WTC11 (cell line): ENCODE measurements at regions not wholly inside any gene's neighbourhood (a gene's known extent, or its start where the extent isn't known, plus 50 kb on each side); places are given as distances from the start of the nearest gene placed in this dataset.

ENCODE experiments used
- CTCF ChIP-seq: fragments of 200-600 bp; IDR thresholded peaks from 2 replicates; pipeline ENCODE4 v1.8.0; 2022; ENCODE audit warnings: antibody characterized with exemption
- HMGXB4 ChIP-seq: sonication (generic); formaldehyde crosslinking; IDR thresholded peaks from 2 replicates; pipeline ENCODE4 v1.8.1; 2023; ENCODE audit warnings: mild to moderate bottlenecking, moderate library complexity, missing genetic modification reagents
- SMAD4 ChIP-seq: sonication (generic); formaldehyde crosslinking; IDR thresholded peaks from 2 replicates; pipeline ENCODE4 v1.8.0; 2022; ENCODE audit warnings: mild to moderate bottlenecking, missing genetic modification reagents

GRCh38 chr18:78787751-78788150, 191.9 kb upstream of the SALL3 start:
- TF ChIP-seq SMAD4 (CRISPR knock-in tag) = no peak
- TF ChIP-seq HMGXB4 (CRISPR knock-in tag) = no peak
- TF ChIP-seq CTCF = no peak
